ENCODE measurements at regions not wholly inside any gene's neighbourhood (a gene's known extent, or its start where the extent isn't known, plus 50 kb on each side); places are given as distances from the start of the nearest gene placed in this dataset.

DNA sequence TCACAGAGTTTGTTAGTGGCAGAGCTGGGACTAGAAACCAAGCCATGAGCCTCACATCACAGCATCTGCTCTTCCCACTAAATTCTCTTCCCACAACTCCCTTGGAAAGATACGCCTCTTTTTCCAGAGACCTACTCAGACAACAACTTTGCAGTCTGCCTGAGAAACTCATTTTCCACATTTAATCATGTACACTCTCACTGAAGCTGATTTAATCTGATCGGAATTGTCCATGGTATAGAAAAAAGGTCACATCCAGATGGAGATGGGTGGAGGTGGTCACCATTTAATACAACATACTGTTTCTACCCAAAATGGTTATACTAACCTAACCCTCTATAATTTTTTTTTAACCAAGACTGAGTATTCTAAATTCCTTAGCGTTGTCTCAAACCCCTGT, 366.2 kb downstream of the ENC1 start:
- FAIRE-seq, result no peak

DNA sequence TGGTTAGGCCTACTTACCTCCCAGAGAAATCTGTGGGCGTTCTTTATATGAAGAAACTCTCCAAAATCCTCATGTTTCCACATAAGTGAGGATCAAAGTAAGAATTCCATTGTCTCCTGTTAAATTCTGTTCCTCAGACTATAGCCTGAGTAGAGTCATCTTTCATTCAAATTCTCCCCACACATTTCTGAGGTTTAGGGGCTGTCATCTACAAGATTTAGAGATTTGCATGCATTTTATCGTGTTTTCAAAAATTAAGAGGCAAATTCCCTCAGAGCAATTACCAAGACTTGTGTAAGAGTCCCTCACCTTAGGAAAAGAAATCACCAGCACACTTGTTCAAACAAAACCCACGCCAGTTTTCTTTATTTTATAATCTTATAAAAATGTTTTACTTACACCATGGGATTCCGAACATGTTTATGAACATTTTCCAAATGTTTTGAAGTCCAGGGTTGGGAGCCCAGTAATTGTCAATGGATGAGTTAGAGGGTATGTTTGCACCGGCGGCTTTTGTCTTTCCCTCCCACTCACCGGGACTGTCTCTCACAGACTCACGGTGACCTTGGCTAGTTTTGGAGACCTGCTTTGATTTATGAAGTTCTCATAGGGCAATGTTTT, 367.6 kb downstream of the ENC1 start:
- H3K9ac ChIP-seq (ENCODE audit: low read length in 3 of 3), result no peak overlapping the region
- H3K4me1 ChIP-seq (ENCODE audit: control insufficient read depth in 2 of 3, insufficient read depth in 2 of 3, low read depth in 1 of 3, low read length in 3 of 3), result peaks cover 0 to 6% (median 4%) of the 10 kb centered on the region in 3 donors
- TF ChIP-seq, protein P1, sequence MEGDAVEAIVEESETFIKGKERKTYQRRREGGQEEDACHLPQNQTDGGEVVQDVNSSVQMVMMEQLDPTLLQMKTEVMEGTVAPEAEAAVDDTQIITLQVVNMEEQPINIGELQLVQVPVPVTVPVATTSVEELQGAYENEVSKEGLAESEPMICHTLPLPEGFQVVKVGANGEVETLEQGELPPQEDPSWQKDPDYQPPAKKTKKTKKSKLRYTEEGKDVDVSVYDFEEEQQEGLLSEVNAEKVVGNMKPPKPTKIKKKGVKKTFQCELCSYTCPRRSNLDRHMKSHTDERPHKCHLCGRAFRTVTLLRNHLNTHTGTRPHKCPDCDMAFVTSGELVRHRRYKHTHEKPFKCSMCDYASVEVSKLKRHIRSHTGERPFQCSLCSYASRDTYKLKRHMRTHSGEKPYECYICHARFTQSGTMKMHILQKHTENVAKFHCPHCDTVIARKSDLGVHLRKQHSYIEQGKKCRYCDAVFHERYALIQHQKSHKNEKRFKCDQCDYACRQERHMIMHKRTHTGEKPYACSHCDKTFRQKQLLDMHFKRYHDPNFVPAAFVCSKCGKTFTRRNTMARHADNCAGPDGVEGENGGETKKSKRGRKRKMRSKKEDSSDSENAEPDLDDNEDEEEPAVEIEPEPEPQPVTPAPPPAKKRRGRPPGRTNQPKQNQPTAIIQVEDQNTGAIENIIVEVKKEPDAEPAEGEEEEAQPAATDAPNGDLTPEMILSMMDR (IDR thresholded peaks at IDR 0.05; ENCODE audit: borderline replicate concordance, extremely low read depth, insufficient read depth), result no peak
- H3K27me3 ChIP-seq (ENCODE audit: control insufficient read depth, insufficient read depth, low read length), result no peaks in the 10 kb centered on the region
- H3K36me3 ChIP-seq (ENCODE audit: control insufficient read depth in 2 of 3, insufficient read depth in 3 of 3, low read length in 3 of 3), result no peaks in the 10 kb centered on the region
- intact Hi-C loops (cut with DNase I), result no loop called here
- FAIRE-seq (no peak), DNase-seq (peak in 4 of 5 donors; percentile 37 to 70 (median 61))
- no peak overlapping the region for H3K27ac ChIP-seq (ENCODE audit: low read depth in 2 of 2, low read length in 2 of 2)
- no peaks in the 10 kb centered on the region for H3K9me3 ChIP-seq (ENCODE audit: control insufficient read depth in 2 of 3, insufficient read depth in 1 of 3, low read length in 3 of 3)
- H3K4me3 ChIP-seq (ENCODE audit: low read length in 3 of 3), result no peak overlapping the region

More for the DNA sequence above, 366.2 kb downstream of the ENC1 start:
- TF ChIP-seq, protein P1 (IDR thresholded peaks at IDR 0.05; ENCODE audit: borderline replicate concordance, extremely low read depth, insufficient read depth), result no peak
- H3K27me3 ChIP-seq (ENCODE audit: control insufficient read depth, insufficient read depth, low read length), result no peaks in the 10 kb centered on the region
- no peak overlapping the region for H3K27ac ChIP-seq (ENCODE audit: low read depth in 2 of 2, low read length in 2 of 2)
- DNase-seq, result no peak
- H3K4me3 ChIP-seq (ENCODE audit: low read length in 3 of 3), result no peak overlapping the region
- intact Hi-C loops (cut with DNase I), result no loop called here
- H3K9me3 ChIP-seq (ENCODE audit: control insufficient read depth in 2 of 3, insufficient read depth in 1 of 3, low read length in 3 of 3), result no peaks in the 10 kb centered on the region
- no peaks in the 10 kb centered on the region for H3K36me3 ChIP-seq (ENCODE audit: control insufficient read depth in 2 of 3, insufficient read depth in 3 of 3, low read length in 3 of 3)
- H3K4me1 ChIP-seq (ENCODE audit: control insufficient read depth in 2 of 3, insufficient read depth in 2 of 3, low read depth in 1 of 3, low read length in 3 of 3), result peaks cover 0 to 6% (median 4%) of the 10 kb centered on the region in 3 donors
- H3K9ac ChIP-seq (ENCODE audit: low read length in 3 of 3), result no peak overlapping the region

DNA sequence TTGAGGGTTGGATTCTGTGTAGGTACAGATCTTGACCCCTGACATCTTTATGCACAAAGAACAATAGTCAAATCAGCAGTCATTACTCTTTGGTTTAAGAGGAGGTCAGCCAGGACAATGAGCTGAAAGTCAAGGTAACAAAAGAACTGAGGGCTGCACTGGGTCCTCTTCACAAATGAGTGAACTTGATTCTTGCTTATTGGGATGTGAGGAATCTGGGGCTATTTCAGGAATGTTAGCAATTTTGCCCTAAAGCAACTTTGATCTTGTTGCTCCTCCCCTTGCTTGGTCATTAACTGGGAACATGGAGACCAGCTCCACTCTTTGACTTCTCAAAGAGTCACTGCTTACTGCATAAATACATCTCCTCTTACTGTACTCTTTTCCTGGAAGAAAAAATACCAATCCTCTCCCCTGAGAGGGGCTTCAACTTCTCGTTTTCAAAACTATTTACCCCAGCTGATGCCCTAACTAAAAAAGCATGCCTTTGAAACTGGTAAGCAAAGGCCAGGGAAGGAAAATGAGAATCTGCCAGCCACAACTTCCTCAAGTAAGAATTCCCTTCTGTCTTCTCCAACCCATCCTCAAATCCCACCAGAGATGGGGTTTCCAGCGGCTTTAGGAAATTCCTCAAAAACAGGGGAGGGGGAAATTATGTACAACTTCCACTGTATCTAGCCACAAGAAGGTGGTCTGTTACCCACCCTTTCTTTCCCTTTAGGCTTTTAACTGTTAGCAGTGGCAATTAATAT, 368.3 kb downstream of the ENC1 start:
- DNase-seq, result peak in 3 of 5 donors; percentile 35 to 86 (median 84)
- H3K9me3 ChIP-seq (ENCODE audit: control insufficient read depth in 2 of 3, insufficient read depth in 1 of 3, low read length in 3 of 3), result no peaks in the 10 kb centered on the region
- no peak overlapping the region for H3K27ac ChIP-seq (ENCODE audit: low read depth in 2 of 2, low read length in 2 of 2)
- no peaks in the 10 kb centered on the region for H3K36me3 ChIP-seq (ENCODE audit: control insufficient read depth in 2 of 3, insufficient read depth in 3 of 3, low read length in 3 of 3)
- H3K27me3 ChIP-seq (ENCODE audit: control insufficient read depth, insufficient read depth, low read length), result no peaks in the 10 kb centered on the region
- peaks cover 0 to 6% (median 4%) of the 10 kb centered on the region in 3 donors for H3K4me1 ChIP-seq (ENCODE audit: control insufficient read depth in 2 of 3, insufficient read depth in 2 of 3, low read depth in 1 of 3, low read length in 3 of 3)
- intact Hi-C loops (cut with DNase I), result no loop called here
- H3K4me3 ChIP-seq (ENCODE audit: low read length in 3 of 3), result no peak overlapping the region
- no peak for FAIRE-seq
- no peak overlapping the region for H3K9ac ChIP-seq (ENCODE audit: low read length in 3 of 3)
- TF ChIP-seq, protein P1 (IDR thresholded peaks at IDR 0.05; ENCODE audit: borderline replicate concordance, extremely low read depth, insufficient read depth), result no peak

Data from kidney (tissue), 13 donors.